Astrocyte of the cerebellum (primary cell): ENCODE measurements at regions not wholly inside any gene's neighbourhood (a gene's known extent, or its start where the extent isn't known, plus 50 kb on each side); places are given as distances from the start of the nearest gene placed in this dataset.

Source experiments
- DNase-seq: peaks from one replicate; pipeline ENCODE4 v3.0.0-alpha.2; 2011; ENCODE audit warnings: low read depth
- H3K4me3 ChIP-seq: 2 replicates; pipeline ENCODE4 v1.5.1; 2011; ENCODE audit warnings: mild to moderate bottlenecking, low read depth, low read length, moderate library complexity
- CTCF ChIP-seq: IDR thresholded peaks from 2 replicates; pipeline ENCODE4 v1.5.1; 2012; ENCODE audit warnings: low read length, low read depth, moderate library complexity, mild to moderate bottlenecking; ENCODE audit errors: missing control alignments
- in situ Hi-C: cut with HindIII; loops from 2 replicates; pipeline ENCODE4 v1.10.0; 2017; ENCODE audit warnings: low sequenced_read_pairs

GRCh38 chr20:24212494-24212893 lies 223.9 kb upstream of the GGTLC1 start:
- in situ Hi-C loops: no loop called here
- TF ChIP-seq CTCF: no peak
- no peak overlapping the region for H3K4me3 ChIP-seq
- no peak for DNase-seq

GRCh38 chr20:24211972-24212371 lies 223.4 kb upstream of the GGTLC1 start:
- no peak overlapping the region for H3K4me3 ChIP-seq
- no peak for DNase-seq
- in situ Hi-C loops: no loop called here
- TF ChIP-seq CTCF: no peak

GRCh38 chr20:24210356-24210755 lies 221.8 kb upstream of the GGTLC1 start:
- DNase-seq: no peak
- in situ Hi-C loops: no loop called here
- no peak for TF ChIP-seq CTCF
- H3K4me3 ChIP-seq: no peak overlapping the region

- TF ChIP-seq CTCF: peak; percentile 9
- no peak overlapping the region for H3K4me3 ChIP-seq
- in situ Hi-C loops: no loop called here
- no peak for DNase-seq
These were observed 220.1 kb upstream of the GGTLC1 start for GRCh38 chr20:24208652-24209051.

- H3K4me3 ChIP-seq: no peak overlapping the region
- in situ Hi-C loops: no loop called here
- TF ChIP-seq CTCF: no peak
- DNase-seq: no peak
These were observed 219.3 kb upstream of the GGTLC1 start for GRCh38 chr20:24207803-24208300.

GRCh38 chr20:24206995-24207394 lies 218.4 kb upstream of the GGTLC1 start:
- no peak for TF ChIP-seq CTCF
- no peak overlapping the region for H3K4me3 ChIP-seq
- DNase-seq: no peak
- in situ Hi-C loops: no loop called here

GRCh38 chr20:24203526-24204183 lies 215.1 kb upstream of the GGTLC1 start:
- no peak overlapping the region for H3K4me3 ChIP-seq
- DNase-seq: no peak
- in situ Hi-C loops: no loop called here
- TF ChIP-seq CTCF: no peak
